Keratinocyte (primary cell): ENCODE measurements at regions not wholly inside any gene's neighbourhood (a gene's known extent, or its start where the extent isn't known, plus 50 kb on each side); places are given as distances from the start of the nearest gene placed in this dataset.

ENCODE experiments used
- DNase-seq: peaks from one replicate; pipeline ENCODE4 v3.0.0-alpha.2; 2011; ENCODE audit warnings: low read depth, missing footprints, low spot score
- FAIRE-seq: peaks from 2 replicates; lab custom pipeline; 2011; peaks lifted over from hg19 to GRCh38; lab: Jason Lieb, UNC
- H2AFZ ChIP-seq: 2 replicates; pipeline ENCODE4 v1.6.0; 2012; ENCODE audit warnings: low read length, control low read depth, inconsistent platforms; ENCODE audit not compliant: control insufficient read depth
- H3K27ac ChIP-seq: 2 replicates; pipeline ENCODE4 v1.5.1; 2011; ENCODE audit warnings: low read length; ENCODE audit not compliant: control insufficient read depth, insufficient read depth
- H3K27me3 ChIP-seq: 3 replicates; pipeline ENCODE4 v1.6.0; 2011; ENCODE audit warnings: low read length; ENCODE audit not compliant: control insufficient read depth, insufficient read depth; ENCODE audit errors: extremely low read depth
- H3K36me3 ChIP-seq, 2 experiments: 2 replicates in 1 of 2; 3 replicates in 1 of 2; pipeline ENCODE4 v1.5.1; 2011; ENCODE audit warnings: low read length in 2 of 2, mild to moderate bottlenecking in 1 of 2; ENCODE audit not compliant: control insufficient read depth in 2 of 2, insufficient read depth in 2 of 2; ENCODE audit errors: extremely low read depth in 1 of 2
- H3K4me1 ChIP-seq: 3 replicates; pipeline ENCODE4 v1.5.1; 2011; ENCODE audit warnings: low read length; ENCODE audit not compliant: control insufficient read depth, insufficient read depth; ENCODE audit errors: extremely low read depth
- H3K4me2 ChIP-seq: 3 replicates; pipeline ENCODE4 v1.6.0; 2011; ENCODE audit warnings: low read depth, low read length; ENCODE audit not compliant: control insufficient read depth, insufficient read depth; ENCODE audit errors: extremely low read depth
- H3K4me3 ChIP-seq, 3 experiments: fragments of 200-600 bp in 1 of 3; sonication (generic) in 1 of 3; 2 replicates in 2 of 3; 3 replicates in 1 of 3; pipeline ENCODE4 v1.5.1; 2011 to 2016; ENCODE audit warnings: low read length in 3 of 3, mild to moderate bottlenecking in 3 of 3, control low read depth in 2 of 3, inconsistent platforms in 1 of 3, low read depth in 1 of 3, mixed read lengths in 1 of 3, mixed run types in 1 of 3, moderate library complexity in 1 of 3; ENCODE audit not compliant: control insufficient read depth in 2 of 3, insufficient read depth in 2 of 3; ENCODE audit errors: extremely low read depth in 1 of 3
- H3K79me2 ChIP-seq: 2 replicates; pipeline ENCODE4 v1.6.0; 2012; ENCODE audit warnings: low read length; ENCODE audit not compliant: control insufficient read depth, insufficient read depth
- H3K9ac ChIP-seq: 3 replicates; pipeline ENCODE4 v1.6.0; 2011; ENCODE audit warnings: low read length; ENCODE audit not compliant: control insufficient read depth, insufficient read depth; ENCODE audit errors: extremely low read depth
- H3K9me1 ChIP-seq: 3 replicates; pipeline ENCODE4 v1.6.0; 2011; ENCODE audit warnings: low read length; ENCODE audit not compliant: control insufficient read depth, insufficient read depth; ENCODE audit errors: extremely low read depth
- H3K9me3 ChIP-seq: 2 replicates; pipeline ENCODE4 v1.5.1; 2012; ENCODE audit warnings: low read depth, low read length; ENCODE audit not compliant: control insufficient read depth
- H4K20me1 ChIP-seq: 3 replicates; pipeline ENCODE4 v1.6.0; 2011; ENCODE audit warnings: low read length; ENCODE audit not compliant: control insufficient read depth, insufficient read depth; ENCODE audit errors: extremely low read depth
- EZH2 ChIP-seq: IDR thresholded peaks from one replicate; pipeline ENCODE4 v1.6.1; 2012; ENCODE audit warnings: inconsistent platforms, mild to moderate bottlenecking, low read length, moderate library complexity
- dilution Hi-C: fragments of 300-500 bp; cut with MboI; formaldehyde crosslinking; loops from one replicate; pipeline ENCODE4 v1.7.0; 2020; ENCODE audit warnings: low sequenced_read_pairs; ENCODE audit not compliant: extremely low pct_ligation_motif_present
- TF ChIP-seq, protein P1 (sequence below), 3 experiments: IDR thresholded peaks in 1 of 3; conservative IDR thresholded peaks in 1 of 3; optimal IDR thresholded peaks in 1 of 3; 2 replicates in 2 of 3; 3 replicates in 1 of 3; pipeline versions ENCODE3 to v1.5.1; 2011; ENCODE audit warnings: low read length in 3 of 3, mild to moderate bottlenecking in 3 of 3, moderate library complexity in 2 of 3, control low read depth in 1 of 3, inconsistent platforms in 1 of 3; ENCODE audit not compliant: insufficient read depth in 2 of 3; ENCODE audit errors: extremely low read depth in 1 of 3

DNA sequence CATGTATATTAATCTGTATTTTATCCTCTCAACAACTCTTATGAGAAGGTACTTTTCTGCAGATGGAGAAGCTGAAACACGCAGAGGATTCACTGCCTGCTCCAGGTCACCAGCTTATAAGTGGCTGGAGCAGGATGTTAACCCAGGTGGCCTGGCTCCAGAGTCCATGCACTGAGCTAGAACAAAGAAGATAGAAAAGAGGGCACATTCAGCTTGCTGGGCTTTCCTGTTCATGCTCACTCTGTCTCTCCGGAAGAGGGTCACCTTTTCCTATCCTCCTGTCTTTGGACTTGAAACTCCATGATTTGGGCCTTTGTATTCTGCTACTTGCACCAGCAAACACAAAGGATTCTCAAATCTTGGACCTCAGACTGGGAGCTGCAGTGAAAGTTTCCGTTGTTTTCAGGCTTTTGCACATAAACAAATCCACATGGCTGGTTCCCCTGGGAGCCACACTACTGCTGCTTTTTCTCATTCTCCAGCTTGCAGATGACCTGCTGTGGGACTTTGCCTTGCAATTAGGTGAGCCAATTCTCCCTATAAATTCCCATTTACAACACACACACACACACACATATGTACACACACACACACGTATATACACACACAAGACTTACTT, 117.3 kb upstream of the GRK3 start:
- no peak overlapping the region for H3K4me2 ChIP-seq
- dilution Hi-C loops, result no loop called here
- no peak for FAIRE-seq

DNA sequence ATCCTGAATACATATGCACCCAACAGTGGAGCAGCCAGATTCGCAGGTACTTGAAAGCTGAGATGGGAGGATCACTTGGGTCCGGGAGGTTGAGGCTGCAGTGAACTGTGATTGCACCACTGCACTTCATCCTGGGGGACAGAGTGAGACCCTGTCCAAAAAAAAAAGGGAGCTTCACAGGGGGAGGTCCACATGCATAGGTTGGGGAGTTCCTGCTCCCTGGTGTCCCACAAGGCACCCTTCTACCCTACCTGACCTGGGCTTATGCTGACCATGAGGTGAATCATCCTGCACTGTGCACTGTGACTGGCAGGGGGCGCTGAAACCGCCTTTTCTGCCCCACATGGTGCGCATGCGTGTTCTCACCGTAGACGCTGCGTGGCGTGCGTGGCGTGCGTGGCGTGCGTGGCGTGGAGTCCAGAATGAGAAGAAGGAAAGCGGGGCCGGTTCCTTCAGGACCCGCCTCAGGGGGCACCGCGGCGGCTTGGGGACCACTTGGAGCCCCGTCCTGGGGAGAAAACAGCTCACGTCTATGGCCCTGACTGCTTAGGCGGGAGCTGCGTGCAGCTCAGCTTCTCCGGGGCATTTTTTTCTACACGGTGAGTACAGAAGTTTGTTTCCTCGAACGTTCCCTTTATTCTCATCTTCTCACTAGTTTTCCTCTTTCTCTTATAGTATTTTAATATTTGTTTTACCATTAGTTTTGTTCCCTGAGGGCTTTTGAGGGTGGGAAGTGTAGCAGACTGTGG, 116.6 kb upstream of the GRK3 start:
- Histone ChIP-seq H3K9ac (peak overlapping the region; percentile 80), H3K4me1 (peaks cover 14% of the 10 kb centered on the region), H3K4me3 (peak overlapping the region; percentile 70 to 98 (median 95)), H3K4me2 (peak overlapping the region; percentile 93), H3K9me3 (no peaks in the 10 kb centered on the region), H3K27ac (peak overlapping the region; percentile 66), H4K20me1 (peaks cover 8% of the 10 kb centered on the region), H2AFZ (peak overlapping the region; percentile 78), H3K36me3 (no peaks in the 10 kb centered on the region), H3K79me2 (peaks cover 50% of the 10 kb centered on the region), H3K27me3 (no peaks in the 10 kb centered on the region), H3K9me1 (no peaks in the 10 kb centered on the region)
- dilution Hi-C loops, result no loop called here
- FAIRE-seq, result peak; percentile 83
- TF ChIP-seq, protein P1, sequence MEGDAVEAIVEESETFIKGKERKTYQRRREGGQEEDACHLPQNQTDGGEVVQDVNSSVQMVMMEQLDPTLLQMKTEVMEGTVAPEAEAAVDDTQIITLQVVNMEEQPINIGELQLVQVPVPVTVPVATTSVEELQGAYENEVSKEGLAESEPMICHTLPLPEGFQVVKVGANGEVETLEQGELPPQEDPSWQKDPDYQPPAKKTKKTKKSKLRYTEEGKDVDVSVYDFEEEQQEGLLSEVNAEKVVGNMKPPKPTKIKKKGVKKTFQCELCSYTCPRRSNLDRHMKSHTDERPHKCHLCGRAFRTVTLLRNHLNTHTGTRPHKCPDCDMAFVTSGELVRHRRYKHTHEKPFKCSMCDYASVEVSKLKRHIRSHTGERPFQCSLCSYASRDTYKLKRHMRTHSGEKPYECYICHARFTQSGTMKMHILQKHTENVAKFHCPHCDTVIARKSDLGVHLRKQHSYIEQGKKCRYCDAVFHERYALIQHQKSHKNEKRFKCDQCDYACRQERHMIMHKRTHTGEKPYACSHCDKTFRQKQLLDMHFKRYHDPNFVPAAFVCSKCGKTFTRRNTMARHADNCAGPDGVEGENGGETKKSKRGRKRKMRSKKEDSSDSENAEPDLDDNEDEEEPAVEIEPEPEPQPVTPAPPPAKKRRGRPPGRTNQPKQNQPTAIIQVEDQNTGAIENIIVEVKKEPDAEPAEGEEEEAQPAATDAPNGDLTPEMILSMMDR (optimal IDR thresholded peaks at IDR 0.05 in 1 of 3, IDR thresholded peaks at IDR 0.05 in 1 of 3, conservative IDR thresholded peaks at IDR 0.05 in 1 of 3; ENCODE audit: extremely low read depth in 1 of 3, insufficient read depth in 2 of 3, low read length in 3 of 3), result peak; percentile 92 to 100 (median 96)
- TF ChIP-seq EZH2, result no peak
- DNase-seq, result peak; percentile 23

More for the DNA sequence above, 117.3 kb upstream of the GRK3 start:
- Histone ChIP-seq H3K9me3 (no peaks in the 10 kb centered on the region), H3K9me1 (no peaks in the 10 kb centered on the region), H3K79me2 (peaks cover 44% of the 10 kb centered on the region), H3K36me3 (no peaks in the 10 kb centered on the region), H2AFZ (no peak overlapping the region), H4K20me1 (peaks cover 8% of the 10 kb centered on the region), H3K27me3 (no peaks in the 10 kb centered on the region), H3K27ac (no peak overlapping the region), H3K9ac (no peak overlapping the region), H3K4me1 (peaks cover 14% of the 10 kb centered on the region), H3K4me3 (no peak overlapping the region)
- DNase-seq, result no peak
- TF ChIP-seq, protein P1 (optimal IDR thresholded peaks at IDR 0.05 in 1 of 3, IDR thresholded peaks at IDR 0.05 in 1 of 3, conservative IDR thresholded peaks at IDR 0.05 in 1 of 3; ENCODE audit: extremely low read depth in 1 of 3, insufficient read depth in 2 of 3, low read length in 3 of 3), result no peak
- TF ChIP-seq EZH2, result no peak
